ENCODE measurements at regions not wholly inside any gene's neighbourhood (a gene's known extent, or its start where the extent isn't known, plus 50 kb on each side); places are given as distances from the start of the nearest gene placed in this dataset.

- Histone ChIP-seq H3K9me3 (peaks cover 0 to 4% (median 0%) of the 10 kb centered on the region in 4 donors), H3K27ac (no peak overlapping the region), H3K36me3 (no peaks in the 10 kb centered on the region), H3K4me3 (no peak overlapping the region), H3K27me3 (no peaks in the 10 kb centered on the region), H3K4me1 (no peaks in the 10 kb centered on the region)
- TF ChIP-seq EP300 (IDR thresholded peaks at IDR 0.05) (no peak), CTCF (IDR thresholded peaks at IDR 0.05) (no peak), POLR2A (IDR thresholded peaks at IDR 0.05) (no peak)
- 90 to 94% methylated on average over 4 of the region's 4 CpGs for WGBS, 2 donors
- no peak for DNase-seq (ENCODE audit: low spot score in 2 of 2)
Observed at GRCh38 chr16:51085271-51085670, 65.8 kb downstream of the SALL1 start.

DNA sequence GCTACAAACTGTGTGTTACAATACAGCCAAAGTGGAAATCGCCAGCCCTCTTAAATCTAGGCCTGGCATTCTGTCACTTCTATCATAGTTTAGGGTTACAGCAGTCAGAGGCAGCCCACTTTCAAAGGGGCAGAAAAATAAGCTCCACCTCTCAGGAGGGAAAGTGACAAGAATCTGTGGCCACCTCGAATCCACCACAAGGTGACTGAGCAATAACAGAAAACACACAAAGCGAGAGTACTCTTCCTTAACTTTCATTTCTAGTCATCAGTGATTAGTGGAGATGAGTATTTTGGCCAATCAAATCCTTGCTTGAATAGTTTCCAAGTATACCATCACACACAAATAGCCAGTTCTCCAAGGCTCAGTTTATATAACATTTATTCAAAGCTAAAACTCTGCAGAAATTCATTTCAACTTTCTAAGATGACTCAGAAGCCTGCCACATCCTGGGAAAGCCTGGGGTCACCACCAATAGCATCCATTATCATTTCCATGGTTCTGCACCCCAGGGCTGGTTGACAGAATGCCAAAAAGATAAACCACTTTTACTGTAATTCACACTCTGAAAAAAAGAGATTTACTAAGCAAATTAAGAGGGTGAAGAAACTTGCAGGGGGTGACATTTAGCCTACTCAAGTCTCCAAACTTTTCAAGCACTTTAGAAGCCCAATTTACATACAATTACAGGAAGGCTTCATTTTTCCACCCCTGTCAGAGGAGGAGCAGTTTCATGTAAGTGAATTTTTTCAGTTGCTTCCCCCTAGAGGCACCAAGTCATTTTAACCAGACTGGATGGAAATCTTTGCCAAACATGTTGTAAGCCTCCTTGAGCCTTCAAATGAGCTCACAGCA lies 66.8 kb downstream of the SALL1 start:
- Histone ChIP-seq H3K36me3 (no peaks in the 10 kb centered on the region), H3K4me3 (no peak overlapping the region), H3K9me3 (peaks cover 0 to 2% (median 0%) of the 10 kb centered on the region in 4 donors), H3K27ac (no peak overlapping the region), H3K4me1 (no peaks in the 10 kb centered on the region), H3K27me3 (no peaks in the 10 kb centered on the region)
- no peak for DNase-seq (ENCODE audit: low spot score in 2 of 2)
- TF ChIP-seq EP300 (IDR thresholded peaks at IDR 0.05) (no peak), POLR2A (IDR thresholded peaks at IDR 0.05) (no peak), CTCF (IDR thresholded peaks at IDR 0.05) (no peak)
- 78 to 80% methylated on average over 3 of the region's 3 CpGs for WGBS, 2 donors

GRCh38 chr16:51072591-51072990 lies 78.5 kb downstream of the SALL1 start:
- TF ChIP-seq EP300 (IDR thresholded peaks at IDR 0.05), result no peak
- no peak for TF ChIP-seq CTCF (IDR thresholded peaks at IDR 0.05)
- no peak for TF ChIP-seq POLR2A (IDR thresholded peaks at IDR 0.05)
- H3K4me3 ChIP-seq, result no peak overlapping the region
- no peak for DNase-seq (ENCODE audit: low spot score in 2 of 2)
- H3K9me3 ChIP-seq, result peaks cover 0 to 5% (median 0%) of the 10 kb centered on the region in 4 donors
- WGBS, 2 donors, result 57% methylated on average over 4 of the region's 4 CpGs
- no peaks in the 10 kb centered on the region for H3K36me3 ChIP-seq
- H3K27me3 ChIP-seq, result no peaks in the 10 kb centered on the region
- H3K27ac ChIP-seq, result no peak overlapping the region
- no peaks in the 10 kb centered on the region for H3K4me1 ChIP-seq

DNA sequence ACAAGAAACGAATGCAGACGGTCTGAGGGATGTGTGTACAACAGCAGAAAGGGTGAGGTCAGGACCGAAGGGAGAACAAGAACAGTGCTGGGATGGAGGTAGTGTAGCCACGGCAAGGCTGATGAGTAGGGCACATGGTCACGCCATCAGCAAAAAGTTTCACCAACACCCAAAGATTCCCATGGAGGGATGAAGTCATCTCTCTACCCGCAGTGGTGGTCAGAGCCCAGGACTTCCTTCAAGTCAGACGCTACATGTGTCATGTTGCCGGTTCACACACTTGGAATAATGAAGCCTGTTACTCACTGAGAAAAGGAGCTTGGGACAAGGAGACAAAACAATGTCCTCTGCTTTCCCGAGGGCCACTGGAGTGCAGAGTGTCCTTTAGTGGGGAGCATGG lies 79.7 kb downstream of the SALL1 start:
- Histone ChIP-seq H3K4me3 (no peak overlapping the region), H3K4me1 (no peaks in the 10 kb centered on the region), H3K27ac (no peak overlapping the region), H3K27me3 (no peaks in the 10 kb centered on the region), H3K9me3 (no peaks in the 10 kb centered on the region), H3K36me3 (no peaks in the 10 kb centered on the region)
- DNase-seq (ENCODE audit: low spot score in 2 of 2), result no peak
- 72 to 81% methylated on average over 9 of the region's 9 CpGs for WGBS, 2 donors
- no peak for TF ChIP-seq POLR2A (IDR thresholded peaks at IDR 0.05)
- no peak for TF ChIP-seq CTCF (IDR thresholded peaks at IDR 0.05)
- TF ChIP-seq EP300 (IDR thresholded peaks at IDR 0.05), result no peak

DNA sequence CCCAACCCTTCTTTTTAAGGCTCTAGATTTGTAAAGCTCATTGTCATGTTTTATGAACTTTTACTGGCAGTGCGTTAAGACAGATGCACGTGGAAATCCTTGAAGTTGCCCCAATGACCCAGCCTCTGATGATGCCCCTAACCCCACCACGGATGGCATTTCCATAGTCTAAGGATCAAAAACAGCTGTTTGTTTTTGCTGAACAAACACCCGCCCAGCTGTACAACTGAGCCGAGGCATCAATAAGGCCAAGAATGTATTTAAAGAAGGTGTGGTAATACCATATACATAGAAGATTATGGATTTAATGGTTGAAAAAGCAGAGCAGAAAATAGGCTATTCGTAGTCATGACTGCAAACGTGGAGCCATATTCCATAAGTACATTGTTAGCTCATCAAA lies 83.7 kb downstream of the SALL1 start:
- Histone ChIP-seq H3K36me3 (no peaks in the 10 kb centered on the region), H3K27me3 (no peaks in the 10 kb centered on the region), H3K4me3 (no peak overlapping the region), H3K9me3 (no peaks in the 10 kb centered on the region), H3K4me1 (no peaks in the 10 kb centered on the region), H3K27ac (no peak overlapping the region)
- WGBS, 2 donors, result 46 to 50% methylated on average over 7 of the region's 7 CpGs
- no peak for DNase-seq (ENCODE audit: low spot score in 2 of 2)
- TF ChIP-seq EP300 (IDR thresholded peaks at IDR 0.05) (no peak), POLR2A (IDR thresholded peaks at IDR 0.05) (no peak), CTCF (IDR thresholded peaks at IDR 0.05) (no peak)

All from tibial nerve (tissue), 4 donors.